ENCODE measurements at regions not wholly inside any gene's neighbourhood (a gene's known extent, or its start where the extent isn't known, plus 50 kb on each side); places are given as distances from the start of the nearest gene placed in this dataset.

DNA sequence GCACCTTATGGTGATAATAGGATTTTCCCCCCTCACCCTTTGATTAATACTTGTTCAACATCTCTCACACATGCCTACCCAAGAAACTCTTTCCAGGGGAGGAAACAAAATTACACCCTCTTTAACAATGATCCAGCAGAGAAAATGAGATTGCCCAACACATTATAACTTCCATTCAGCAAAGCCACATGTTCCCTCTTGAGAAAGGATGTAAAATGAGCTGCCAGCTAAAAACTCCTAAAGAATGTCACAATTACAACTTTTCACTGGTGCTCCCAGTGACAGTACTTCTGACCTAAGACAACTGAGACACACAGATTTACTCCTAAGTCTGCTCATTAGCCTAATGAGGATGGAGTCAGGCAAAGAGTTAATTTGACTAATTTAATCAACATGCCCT lies 621.4 kb downstream of the DIAPH3 start:
- no peak for TF ChIP-seq Cebpa-rat (IDR thresholded peaks at IDR 0.05)
- H3K27me3 ChIP-seq = no peaks in the 10 kb centered on the region

GRCh38 chr13:59543418-59543817 lies 620.3 kb downstream of the DIAPH3 start:
- TF ChIP-seq Cebpa-rat (IDR thresholded peaks at IDR 0.05) = no peak
- Histone ChIP-seq H3K4me2 (no peak overlapping the region), H3K9me3 (replicated peaks in 1 of 11) (peaks cover 0 to 4% (median 0%) of the 10 kb centered on the region in 11 experiments; a peak in 3 of 22 replicates), H3K36me3 (no peaks in the 10 kb centered on the region), H3K4me1 (peaks cover 0 to 8% (median 0%) of the 10 kb centered on the region in 10 experiments; a peak in 1 of 20 replicates), H3K9ac (no peak overlapping the region), H3K4me3 (no peak overlapping the region), H4K20me1 (no peaks in the 10 kb centered on the region), H3K27ac (no peak overlapping the region), H3K27me3 (no peaks in the 10 kb centered on the region)

More for the DNA sequence above, 621.4 kb downstream of the DIAPH3 start:
- Histone ChIP-seq H4K20me1 (no peaks in the 10 kb centered on the region), H3K4me1 (peaks cover 0 to 8% (median 0%) of the 10 kb centered on the region in 10 experiments; a peak in 1 of 20 replicates), H3K9me3 (replicated peaks in 1 of 11) (peaks cover 0 to 5% (median 0%) of the 10 kb centered on the region in 11 experiments; a peak in 2 of 22 replicates), H3K4me2 (no peak overlapping the region; a peak in 1 of 22 replicates), H3K9ac (no peak overlapping the region), H3K36me3 (no peaks in the 10 kb centered on the region), H3K4me3 (no peak overlapping the region), H3K27ac (no peak overlapping the region)

DNA sequence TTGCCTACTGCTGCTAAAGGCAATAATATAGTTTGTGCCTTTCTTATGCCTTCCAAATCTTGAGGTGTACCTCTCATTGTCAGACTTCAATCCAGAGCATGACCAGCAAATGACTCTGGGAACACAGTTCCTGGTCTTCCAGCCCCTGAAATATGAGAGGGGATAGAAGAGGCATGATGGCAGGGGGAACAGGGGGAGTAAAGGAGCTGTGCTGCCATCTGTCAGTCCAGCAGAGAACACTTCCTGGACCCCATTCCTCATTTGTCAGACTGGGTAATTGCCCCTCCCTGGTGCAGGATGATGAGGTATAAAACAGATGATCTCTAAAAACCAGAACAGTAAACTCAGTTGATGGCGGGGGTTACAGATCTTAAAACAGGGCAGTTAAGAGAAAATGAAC lies 618.7 kb downstream of the DIAPH3 start:
- no peak overlapping the region for H3K9ac ChIP-seq

DNA sequence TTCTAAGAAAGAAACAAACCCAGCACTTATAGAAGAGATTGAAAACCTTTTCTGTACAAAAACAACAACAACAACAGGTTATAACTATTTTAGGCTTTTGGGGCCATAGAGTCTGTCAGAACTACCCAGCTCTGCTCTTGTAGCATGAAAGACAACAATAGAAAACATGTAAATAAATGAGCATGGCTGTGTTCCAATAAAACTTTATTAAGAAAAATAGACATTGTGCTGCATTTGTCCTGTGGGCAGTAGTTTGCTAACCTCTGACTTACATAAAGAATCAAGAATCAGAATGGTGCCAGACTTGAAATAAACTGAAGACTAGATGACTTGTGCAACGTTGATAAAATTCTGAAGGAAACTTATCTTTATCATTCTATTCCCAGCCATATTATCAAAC lies 617.5 kb downstream of the DIAPH3 start:
- H3K4me1 ChIP-seq = peaks cover 0 to 8% (median 0%) of the 10 kb centered on the region in 10 experiments; a peak in 1 of 20 replicates
- no peaks in the 10 kb centered on the region for H3K36me3 ChIP-seq
- H3K27ac ChIP-seq = no peak overlapping the region
- TF ChIP-seq Cebpa-rat (IDR thresholded peaks at IDR 0.05) = no peak
- no peak overlapping the region for H3K9ac ChIP-seq
- H3K4me3 ChIP-seq = no peak overlapping the region
- no peak overlapping the region for H3K4me2 ChIP-seq
- H3K27me3 ChIP-seq = no peaks in the 10 kb centered on the region
- peaks cover 0 to 19% (median 12%) of the 10 kb centered on the region in 11 experiments; a peak in 15 of 22 replicates for H3K9me3 ChIP-seq (replicated peaks in 1 of 11)
- no peaks in the 10 kb centered on the region for H4K20me1 ChIP-seq

More for the DNA sequence above, 618.7 kb downstream of the DIAPH3 start:
- H3K4me1 ChIP-seq = peaks cover 0 to 8% (median 0%) of the 10 kb centered on the region in 10 experiments; a peak in 1 of 20 replicates
- peaks cover 0 to 10% (median 6%) of the 10 kb centered on the region in 11 experiments; a peak in 10 of 22 replicates for H3K9me3 ChIP-seq (replicated peaks in 1 of 11)
- H3K27ac ChIP-seq = no peak overlapping the region
- no peak for TF ChIP-seq Cebpa-rat (IDR thresholded peaks at IDR 0.05)
- no peaks in the 10 kb centered on the region for H3K36me3 ChIP-seq
- no peak overlapping the region for H3K4me2 ChIP-seq
- no peaks in the 10 kb centered on the region for H4K20me1 ChIP-seq
- H3K27me3 ChIP-seq = no peaks in the 10 kb centered on the region
- no peak overlapping the region for H3K4me3 ChIP-seq

GRCh38 chr13:59547950-59548349 lies 615.8 kb downstream of the DIAPH3 start:
- Histone ChIP-seq H4K20me1 (no peaks in the 10 kb centered on the region), H3K4me3 (no peak overlapping the region), H3K36me3 (no peaks in the 10 kb centered on the region), H3K9me3 (replicated peaks in 1 of 11) (peaks cover 0 to 19% (median 12%) of the 10 kb centered on the region in 11 experiments; a peak in 15 of 22 replicates), H3K4me2 (no peak overlapping the region), H3K9ac (no peak overlapping the region), H3K27me3 (no peaks in the 10 kb centered on the region), H3K27ac (no peak overlapping the region), H3K4me1 (no peaks in the 10 kb centered on the region)
- no peak for TF ChIP-seq Cebpa-rat (IDR thresholded peaks at IDR 0.05)

DNA sequence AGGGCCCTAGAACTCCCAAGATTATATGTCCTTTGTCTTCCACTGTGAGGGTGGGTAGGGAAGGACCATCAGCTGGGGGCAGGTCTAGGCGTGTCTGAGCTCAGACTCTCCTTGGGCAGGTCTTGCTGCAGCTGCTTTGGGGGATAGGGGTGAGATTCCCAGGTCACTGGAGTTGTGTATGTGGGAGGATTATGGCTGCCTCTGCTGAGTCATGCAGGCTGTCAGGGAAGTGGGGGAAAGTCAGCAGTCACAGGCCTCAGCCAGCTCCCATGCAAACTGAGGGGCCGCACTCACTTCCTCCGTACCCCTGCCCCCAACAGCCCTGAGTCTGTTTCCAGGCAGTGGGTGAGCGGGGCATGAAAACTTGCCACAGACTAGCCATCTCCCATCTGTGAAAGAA lies 600.8 kb downstream of the DIAPH3 start:
- no peak overlapping the region for H3K27ac ChIP-seq

DNA sequence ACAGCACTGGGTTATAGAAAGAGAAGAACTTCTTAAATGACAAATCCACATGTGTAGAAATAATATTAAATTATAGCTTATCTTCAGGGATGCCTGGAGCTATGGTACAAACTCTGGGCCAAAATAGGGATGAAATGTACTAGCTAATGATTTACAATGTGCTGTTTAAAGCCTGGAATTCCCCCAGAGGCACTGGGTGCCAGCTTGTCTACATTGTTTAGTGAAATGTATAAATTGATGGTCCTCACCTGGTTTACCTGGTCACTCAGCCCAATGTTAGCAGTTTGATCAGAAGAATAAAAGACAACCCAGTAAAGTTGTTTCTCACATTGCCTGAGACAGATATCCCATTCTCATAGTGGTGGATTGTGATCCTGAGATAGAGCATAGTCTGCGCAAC lies 597.2 kb downstream of the DIAPH3 start:
- H3K36me3 ChIP-seq = no peaks in the 10 kb centered on the region
- no peak for TF ChIP-seq Cebpa-rat (IDR thresholded peaks at IDR 0.05)
- H3K9ac ChIP-seq = no peak overlapping the region
- H3K9me3 ChIP-seq (replicated peaks in 1 of 11) = peaks cover 11 to 23% (median 22%) of the 10 kb centered on the region in 11 experiments
- H3K4me3 ChIP-seq = no peak overlapping the region
- H3K27me3 ChIP-seq = no peaks in the 10 kb centered on the region
- H4K20me1 ChIP-seq = no peaks in the 10 kb centered on the region
- peaks cover 0 to 19% (median 10%) of the 10 kb centered on the region in 10 experiments; a peak in 11 of 20 replicates for H3K4me1 ChIP-seq
- no peak overlapping the region for H3K27ac ChIP-seq
- H3K4me2 ChIP-seq = no peak overlapping the region

More for the DNA sequence above, 600.8 kb downstream of the DIAPH3 start:
- Histone ChIP-seq H3K4me1 (peaks cover 0 to 9% (median 7%) of the 10 kb centered on the region in 10 experiments; a peak in 10 of 20 replicates), H3K4me3 (no peak overlapping the region), H3K27me3 (no peaks in the 10 kb centered on the region), H3K36me3 (no peaks in the 10 kb centered on the region), H4K20me1 (no peaks in the 10 kb centered on the region), H3K9ac (no peak overlapping the region), H3K4me2 (no peak overlapping the region), H3K9me3 (replicated peaks in 1 of 11) (peaks cover 24 to 44% (median 35%) of the 10 kb centered on the region in 11 experiments)
- TF ChIP-seq Cebpa-rat (IDR thresholded peaks at IDR 0.05) = no peak

- no peak overlapping the region for H3K9ac ChIP-seq
- no peaks in the 10 kb centered on the region for H3K27me3 ChIP-seq
- peaks cover 0 to 19% (median 10%) of the 10 kb centered on the region in 10 experiments; a peak in 11 of 20 replicates for H3K4me1 ChIP-seq
- H3K9me3 ChIP-seq (replicated peaks in 1 of 11) = peaks cover 4 to 18% (median 12%) of the 10 kb centered on the region in 11 experiments; a peak in 20 of 22 replicates
- no peak overlapping the region for H3K4me2 ChIP-seq
- H3K27ac ChIP-seq = no peak overlapping the region
- H3K36me3 ChIP-seq = no peaks in the 10 kb centered on the region
- H4K20me1 ChIP-seq = no peaks in the 10 kb centered on the region
- no peak overlapping the region for H3K4me3 ChIP-seq
- no peak for TF ChIP-seq Cebpa-rat (IDR thresholded peaks at IDR 0.05)
These were observed 595.4 kb downstream of the DIAPH3 start for GRCh38 chr13:59568306-59568705.

GRCh38 chr13:59570204-59570603 lies 593.5 kb downstream of the DIAPH3 start:
- Histone ChIP-seq H3K36me3 (no peaks in the 10 kb centered on the region), H4K20me1 (no peaks in the 10 kb centered on the region), H3K27me3 (no peaks in the 10 kb centered on the region), H3K4me2 (peak overlapping the region in 5 of 11 experiments; percentile 6 to 35 (median 8); a peak in 6 of 22 replicates), H3K4me3 (no peak overlapping the region), H3K27ac (no peak overlapping the region), H3K4me1 (peaks cover 0 to 18% (median 10%) of the 10 kb centered on the region in 10 experiments; a peak in 11 of 20 replicates), H3K9ac (no peak overlapping the region), H3K9me3 (replicated peaks in 1 of 11) (peaks cover 0 to 18% (median 10%) of the 10 kb centered on the region in 11 experiments; a peak in 10 of 22 replicates)
- TF ChIP-seq Cebpa-rat (IDR thresholded peaks at IDR 0.05) = no peak

DNA sequence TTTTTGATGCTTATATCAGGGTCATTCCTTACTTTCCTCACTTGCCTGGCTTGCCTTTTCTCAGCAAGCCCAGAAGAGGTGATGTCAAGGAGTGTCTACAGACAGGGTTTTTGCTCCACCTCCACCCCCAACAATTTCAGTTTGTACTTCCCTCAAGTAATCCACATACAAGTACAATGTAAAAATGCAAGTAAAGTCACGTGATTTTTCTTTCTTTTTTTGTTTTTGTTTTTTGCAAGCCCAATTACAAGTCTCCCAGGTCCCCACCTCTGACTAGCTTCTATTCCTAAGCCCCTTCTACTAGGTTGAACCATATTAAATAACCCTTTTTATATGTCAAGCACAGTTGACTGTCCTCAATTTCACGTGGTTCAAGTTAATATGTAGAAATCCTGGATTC lies 579.6 kb downstream of the DIAPH3 start:
- no peaks in the 10 kb centered on the region for H3K27me3 ChIP-seq
- no peak for TF ChIP-seq Cebpa-rat (IDR thresholded peaks at IDR 0.05)
- no peaks in the 10 kb centered on the region for H4K20me1 ChIP-seq
- H3K9ac ChIP-seq = no peak overlapping the region
- no peak overlapping the region for H3K4me3 ChIP-seq
- H3K4me2 ChIP-seq = no peak overlapping the region
- no peaks in the 10 kb centered on the region for H3K4me1 ChIP-seq
- no peak overlapping the region for H3K27ac ChIP-seq
- no peaks in the 10 kb centered on the region for H3K9me3 ChIP-seq (replicated peaks in 1 of 11)
- no peaks in the 10 kb centered on the region for H3K36me3 ChIP-seq

Data from BLaER1 treated with 17β-estradiol and CSF1 and Interleukin-3, amounts not matched to agents 10 nM and 100 nM (cell line).